Sigmoid colon (tissue), 6 donors: ENCODE measurements at regions not wholly inside any gene's neighbourhood (a gene's known extent, or its start where the extent isn't known, plus 50 kb on each side); places are given as distances from the start of the nearest gene placed in this dataset.
A peak's percentile ranks its signal among the peaks of the same experiment; 100 is the strongest.

Source experiments
- DNase-seq: peaks from one replicate; pipeline ENCODE4 v3.0.0-alpha.2; 2019
- H3K27ac ChIP-seq, 4 donors: fragments of 200-600 bp; sonication (generic); one replicate each; pipeline ENCODE4 v1.5.1; 2016 to 2019; ENCODE audit warnings: mild to moderate bottlenecking in 1 of 4
- H3K27me3 ChIP-seq, 3 donors: fragments of 200-600 bp; sonication (generic); one replicate each; pipeline ENCODE4 v1.5.1; 2019; ENCODE audit warnings: mild to moderate bottlenecking in 1 of 3
- H3K36me3 ChIP-seq, 4 donors: fragments of 200-600 bp; sonication (generic); one replicate each; pipeline ENCODE4 v1.5.1; 2016 to 2019
- H3K4me1 ChIP-seq, 4 donors: fragments of 200-600 bp; sonication (generic); one replicate each; pipeline ENCODE4 v1.5.1; 2017 to 2019
- H3K4me3 ChIP-seq, 4 donors: fragments of 200-600 bp; sonication (generic); one replicate each; pipeline ENCODE4 v1.5.1; 2017 to 2019; ENCODE audit warnings: mild to moderate bottlenecking in 2 of 4, moderate library complexity in 1 of 4
- H3K9me3 ChIP-seq, 4 donors: fragments of 200-600 bp in 3 of 4; sonication (generic) in 3 of 4; one replicate each; pipeline versions ENCODE4 v1.5.1 to v1.6.1; 2013 to 2019
- EP300 ChIP-seq, 4 donors: sonication (generic); formaldehyde crosslinking; IDR thresholded peaks; one replicate each; pipeline ENCODE4 v1.6.1; 2017; ENCODE audit warnings: antibody characterized with exemption in 4 of 4
- POLR2A ChIP-seq, 2 donors: fragments of 450-650 bp; IDR thresholded peaks; one replicate each; pipeline ENCODE4 v1.6.1; 2016; ENCODE audit warnings: antibody characterized with exemption in 2 of 2, mild to moderate bottlenecking in 2 of 2, moderate library complexity in 2 of 2
- POLR2AphosphoS5 ChIP-seq, 4 donors: sonication (generic); formaldehyde crosslinking; IDR thresholded peaks; one replicate each; pipeline ENCODE4 v1.6.1; 2017; ENCODE audit warnings: antibody characterized with exemption in 4 of 4
- WGBS, 2 donors: extraction: QIAGEN DNeasy Blood & Tissue Kit; methylation state at CpG; one replicate each; pipeline ENCODE4 v1.1.7; 2013; 5-methylcytosine and 5-hydroxymethylcytosine counted together
- intact Hi-C: fragments of 100-400 bp; cut with DNase I; formaldehyde crosslinking; loops from one replicate; pipeline ENCODE4 v1.15.1; 2023
- TF ChIP-seq, protein P1 (sequence below), 4 experiments: fragments of 450-650 bp in 3 of 4; fragments of 200-600 bp in 1 of 4; IDR thresholded peaks; one replicate each; pipeline ENCODE4 v1.5.1; 2016 to 2019; ENCODE audit warnings: antibody characterized with exemption in 4 of 4, mild to moderate bottlenecking in 3 of 4, moderate library complexity in 2 of 4
- donor health status: healthy with polysubstance abuse.
- donor health status: healthy.

- 86 to 89% methylated on average over 1 of the region's 1 CpG for WGBS, 2 donors
- no peak for TF ChIP-seq POLR2AphosphoS5 (IDR thresholded peaks at IDR 0.05)
- H3K27me3 ChIP-seq = no peaks in the 10 kb centered on the region
- no peak overlapping the region for H3K4me3 ChIP-seq
- no peaks in the 10 kb centered on the region for H3K9me3 ChIP-seq
- no peak overlapping the region for H3K27ac ChIP-seq
- H3K4me1 ChIP-seq = peaks cover 0 to 29% (median 13%) of the 10 kb centered on the region in 4 donors
- no peak for DNase-seq
- H3K36me3 ChIP-seq = no peaks in the 10 kb centered on the region
- intact Hi-C loops = no loop called here
Measured at GRCh38 chr3:193971966-193972365, 164.0 kb upstream of the HES1 start.

GRCh38 chr3:193972832-193973231 is 163.1 kb upstream of the HES1 start:
- Histone ChIP-seq H3K4me3 (no peak overlapping the region), H3K9me3 (no peaks in the 10 kb centered on the region), H3K27me3 (no peaks in the 10 kb centered on the region), H3K4me1 (peaks cover 0 to 29% (median 13%) of the 10 kb centered on the region in 4 donors), H3K36me3 (no peaks in the 10 kb centered on the region), H3K27ac (no peak overlapping the region)
- TF ChIP-seq POLR2A (IDR thresholded peaks at IDR 0.05) = no peak
- no peak for TF ChIP-seq EP300 (IDR thresholded peaks at IDR 0.05)
- intact Hi-C loops = no loop called here
- no peak for DNase-seq
- 87 to 96% methylated on average over 3 of the region's 3 CpGs for WGBS, 2 donors

DNA sequence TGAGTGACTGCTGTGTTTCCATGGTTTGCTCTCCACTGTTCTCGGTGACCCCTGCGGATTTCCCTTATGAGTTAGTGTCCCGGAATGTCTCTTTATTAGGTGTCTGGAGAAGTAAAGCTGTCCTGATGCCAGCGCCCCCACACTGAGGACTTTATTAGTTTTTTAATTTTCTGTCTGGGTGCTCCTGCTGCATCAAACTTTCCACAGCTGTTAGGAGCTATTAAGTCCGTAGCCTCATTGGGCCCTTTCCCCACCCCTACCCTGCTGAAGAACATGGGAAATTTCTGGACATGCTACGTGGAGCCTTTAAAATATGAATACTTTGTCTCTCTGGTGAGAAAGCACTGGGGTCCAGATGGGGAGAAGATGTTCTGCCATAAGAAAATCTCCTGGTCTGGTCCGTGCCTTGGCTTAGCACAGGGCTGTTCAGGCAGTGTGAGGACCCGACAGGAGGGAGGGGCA is 161.7 kb upstream of the HES1 start:
- DNase-seq = no peak
- Histone ChIP-seq H3K4me3 (no peak overlapping the region), H3K27ac (peak overlapping the region in 2 of 4 donors; percentile 14 to 60), H3K4me1 (peaks cover 0 to 29% (median 13%) of the 10 kb centered on the region in 4 donors), H3K36me3 (no peaks in the 10 kb centered on the region), H3K27me3 (no peaks in the 10 kb centered on the region), H3K9me3 (no peaks in the 10 kb centered on the region)
- TF ChIP-seq EP300 (IDR thresholded peaks at IDR 0.05) = no peak
- TF ChIP-seq POLR2AphosphoS5 (IDR thresholded peaks at IDR 0.05) = no peak
- TF ChIP-seq POLR2A (IDR thresholded peaks at IDR 0.05) = no peak
- TF ChIP-seq, protein P1, sequence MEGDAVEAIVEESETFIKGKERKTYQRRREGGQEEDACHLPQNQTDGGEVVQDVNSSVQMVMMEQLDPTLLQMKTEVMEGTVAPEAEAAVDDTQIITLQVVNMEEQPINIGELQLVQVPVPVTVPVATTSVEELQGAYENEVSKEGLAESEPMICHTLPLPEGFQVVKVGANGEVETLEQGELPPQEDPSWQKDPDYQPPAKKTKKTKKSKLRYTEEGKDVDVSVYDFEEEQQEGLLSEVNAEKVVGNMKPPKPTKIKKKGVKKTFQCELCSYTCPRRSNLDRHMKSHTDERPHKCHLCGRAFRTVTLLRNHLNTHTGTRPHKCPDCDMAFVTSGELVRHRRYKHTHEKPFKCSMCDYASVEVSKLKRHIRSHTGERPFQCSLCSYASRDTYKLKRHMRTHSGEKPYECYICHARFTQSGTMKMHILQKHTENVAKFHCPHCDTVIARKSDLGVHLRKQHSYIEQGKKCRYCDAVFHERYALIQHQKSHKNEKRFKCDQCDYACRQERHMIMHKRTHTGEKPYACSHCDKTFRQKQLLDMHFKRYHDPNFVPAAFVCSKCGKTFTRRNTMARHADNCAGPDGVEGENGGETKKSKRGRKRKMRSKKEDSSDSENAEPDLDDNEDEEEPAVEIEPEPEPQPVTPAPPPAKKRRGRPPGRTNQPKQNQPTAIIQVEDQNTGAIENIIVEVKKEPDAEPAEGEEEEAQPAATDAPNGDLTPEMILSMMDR (IDR thresholded peaks at IDR 0.05) = no peak
- 78 to 91% methylated on average over 8 of the region's 8 CpGs for WGBS, 2 donors
- intact Hi-C loops = no loop called here

DNA sequence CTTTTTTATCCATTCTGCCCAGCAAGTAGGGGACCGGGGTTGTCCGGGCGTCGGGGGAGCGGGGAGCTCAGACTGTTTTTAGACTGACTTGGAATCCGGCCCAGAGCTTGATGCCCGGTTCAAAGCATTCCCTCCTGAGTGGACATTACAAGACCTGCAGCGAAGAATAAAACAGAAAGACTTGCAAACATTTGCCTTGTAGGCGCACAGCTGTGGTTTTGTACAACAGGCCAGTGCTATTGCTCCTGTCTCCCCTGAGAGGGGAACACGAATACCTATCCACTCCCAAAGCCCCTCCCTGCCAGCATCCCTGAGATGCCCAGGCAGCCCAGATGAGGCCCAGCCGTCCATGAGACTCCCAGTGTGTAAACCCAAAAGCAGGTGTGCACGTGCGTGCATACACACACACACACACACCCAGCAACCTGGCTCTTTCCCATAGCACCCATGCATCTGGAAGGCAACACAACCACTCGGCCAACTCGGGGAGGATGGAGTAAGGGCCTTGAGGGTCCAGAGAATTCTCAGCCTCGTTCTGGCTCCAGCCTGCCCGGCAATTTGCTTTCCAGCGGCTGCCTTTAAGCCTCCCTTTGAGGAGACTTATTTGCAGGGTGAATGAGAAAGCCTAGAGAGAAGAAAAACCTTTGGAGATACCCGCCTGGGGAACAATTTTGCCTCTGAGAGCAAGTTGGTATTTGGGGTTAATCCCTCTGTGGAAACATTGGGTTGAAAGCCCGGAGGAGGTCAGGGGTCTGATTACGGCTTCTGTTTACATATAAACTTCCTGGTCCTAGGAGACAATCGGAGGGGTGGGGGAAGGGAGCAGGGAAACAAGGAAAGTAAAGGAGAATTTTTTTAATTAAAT is 161.0 kb upstream of the HES1 start:
- Histone ChIP-seq H3K36me3 (no peaks in the 10 kb centered on the region), H3K27me3 (no peaks in the 10 kb centered on the region), H3K27ac (peak overlapping the region in 2 of 4 donors; percentile 14 to 60), H3K4me3 (no peak overlapping the region), H3K4me1 (peaks cover 0 to 29% (median 13%) of the 10 kb centered on the region in 4 donors), H3K9me3 (no peaks in the 10 kb centered on the region)
- 61 to 71% methylated on average over 22 of the region's 22 CpGs for WGBS, 2 donors
- TF ChIP-seq POLR2A (IDR thresholded peaks at IDR 0.05) (no peak), EP300 (IDR thresholded peaks at IDR 0.05) (no peak), POLR2AphosphoS5 (IDR thresholded peaks at IDR 0.05) (no peak)
- TF ChIP-seq, protein P1 (IDR thresholded peaks at IDR 0.05) = no peak
- intact Hi-C loops = no loop called here
- no peak for DNase-seq

DNA sequence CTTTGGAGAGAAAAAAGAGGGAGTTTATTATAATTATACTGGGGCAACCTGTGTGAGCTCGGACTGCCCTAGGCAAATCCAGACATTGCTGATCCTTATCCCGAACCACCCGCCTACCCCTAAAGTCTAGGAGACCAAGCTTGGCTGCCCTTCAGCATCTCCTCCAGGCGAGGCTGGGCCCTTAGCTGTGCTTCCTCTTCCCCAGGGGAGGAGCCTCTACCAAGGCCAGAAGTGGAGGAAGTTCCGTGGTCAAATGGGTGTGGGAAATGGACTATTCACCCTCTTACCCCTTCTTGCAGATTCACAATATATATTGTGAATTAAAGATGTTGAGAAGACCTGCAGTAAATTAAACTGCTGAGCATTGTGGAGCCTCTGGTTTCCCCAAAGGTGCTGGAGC is 158.3 kb upstream of the HES1 start:
- peaks cover 0 to 23% (median 21%) of the 10 kb centered on the region in 4 donors for H3K4me1 ChIP-seq
- H3K4me3 ChIP-seq = no peak overlapping the region
- no peak overlapping the region for H3K27ac ChIP-seq
- DNase-seq = no peak
- H3K27me3 ChIP-seq = no peaks in the 10 kb centered on the region
- 70 to 71% methylated on average over 5 of the region's 5 CpGs for WGBS, 2 donors
- H3K36me3 ChIP-seq = no peaks in the 10 kb centered on the region
- intact Hi-C loops = no loop called here
- no peaks in the 10 kb centered on the region for H3K9me3 ChIP-seq
- TF ChIP-seq POLR2A (IDR thresholded peaks at IDR 0.05) = no peak
- TF ChIP-seq POLR2AphosphoS5 (IDR thresholded peaks at IDR 0.05) = no peak
- TF ChIP-seq, protein P1 (IDR thresholded peaks at IDR 0.05) = no peak
